NCI-H2081 treated with DMSO at 0.1 percent for 48 hours (cell line): ENCODE measurements at regions not wholly inside any gene's neighbourhood (a gene's known extent, or its start where the extent isn't known, plus 50 kb on each side); places are given as distances from the start of the nearest gene placed in this dataset.
"Not testable (repeated sequence)": the region's sequence is repeated elsewhere in the genome, so short reads cannot be mapped to it uniquely, and the experiment has no call there.

Source experiments
- DNase-seq: peaks from one replicate; lab custom pipeline; 2025; lab: John Stamatoyannopoulos, UW

DNA sequence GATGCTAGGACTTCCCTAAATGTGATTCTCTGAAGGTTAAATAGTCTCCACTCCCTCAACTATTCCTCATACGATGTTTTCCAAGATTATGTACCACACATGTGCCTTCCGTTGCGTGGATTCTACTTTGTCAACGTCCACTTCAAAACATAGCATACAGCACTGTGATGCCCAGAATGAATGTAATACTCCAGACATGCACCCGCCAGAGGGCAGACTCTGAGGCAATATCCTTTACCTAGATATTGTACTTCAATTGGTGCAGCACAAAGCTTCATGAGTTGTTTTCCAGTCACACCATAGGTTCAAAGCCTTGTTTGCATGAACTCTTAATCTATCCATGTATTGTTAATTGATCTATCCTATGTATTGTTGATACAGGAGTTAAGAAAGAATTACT lies 201.0 kb upstream of the NABP1 start:
- DNase-seq, result no peak

DNA sequence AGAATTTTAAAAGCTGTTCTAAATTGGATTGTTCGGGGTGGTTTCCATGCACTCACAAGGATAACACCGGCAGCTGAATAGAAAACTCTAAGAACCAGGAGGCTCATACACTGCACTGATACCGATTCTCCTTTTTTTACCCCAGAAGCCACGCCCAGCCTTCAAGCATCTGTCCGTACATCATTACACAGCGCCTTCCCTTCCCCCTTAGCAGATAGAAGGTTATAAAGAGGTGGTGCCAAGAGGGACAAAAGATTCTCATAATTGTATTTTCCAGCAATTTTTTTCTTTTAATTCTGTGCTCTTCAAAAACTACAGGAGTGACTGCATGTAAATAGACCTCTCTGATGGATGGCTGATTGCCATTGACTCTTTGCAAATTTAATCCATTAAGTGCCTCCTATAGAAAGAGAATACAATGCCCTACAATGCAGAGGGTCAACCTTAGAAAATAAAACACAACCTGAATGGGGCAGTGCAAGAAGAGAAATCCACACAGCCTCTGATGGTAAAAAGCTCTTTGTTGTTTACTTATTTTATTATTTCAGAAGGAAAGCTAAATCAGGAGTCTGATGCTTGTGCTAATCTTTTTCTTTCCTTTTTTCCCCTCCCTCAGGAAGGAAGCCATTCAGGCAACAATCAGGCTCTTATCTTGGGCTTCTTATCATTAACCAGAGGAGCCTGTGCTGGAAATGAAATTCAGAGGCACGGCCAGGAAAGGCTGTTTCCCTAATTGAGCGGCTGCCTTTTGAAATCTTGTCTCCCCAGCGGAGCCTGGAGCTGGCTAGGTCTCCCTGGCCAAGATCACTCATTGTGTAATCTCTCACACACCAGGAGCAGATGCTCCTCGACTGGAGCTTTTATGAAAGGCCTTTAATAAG lies 198.9 kb upstream of the NABP1 start:
- no peak for DNase-seq

DNA sequence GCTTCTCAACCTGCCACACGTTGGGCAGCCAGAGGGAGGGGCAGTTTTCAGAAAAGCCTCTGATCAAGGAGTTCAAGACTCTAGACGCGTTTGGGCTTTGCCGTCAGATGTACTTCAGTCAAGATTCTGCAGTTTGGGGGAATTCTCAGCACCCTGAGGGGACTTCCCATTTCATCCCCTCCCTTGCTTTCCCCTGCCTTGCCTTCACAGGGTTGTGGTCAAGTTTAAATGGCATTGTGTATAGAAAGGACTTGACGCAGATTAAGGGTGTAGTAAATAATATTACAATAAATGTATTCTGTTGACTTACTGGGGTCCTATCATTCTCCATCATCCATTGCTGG lies 198.3 kb upstream of the NABP1 start:
- DNase-seq, result no peak

DNA sequence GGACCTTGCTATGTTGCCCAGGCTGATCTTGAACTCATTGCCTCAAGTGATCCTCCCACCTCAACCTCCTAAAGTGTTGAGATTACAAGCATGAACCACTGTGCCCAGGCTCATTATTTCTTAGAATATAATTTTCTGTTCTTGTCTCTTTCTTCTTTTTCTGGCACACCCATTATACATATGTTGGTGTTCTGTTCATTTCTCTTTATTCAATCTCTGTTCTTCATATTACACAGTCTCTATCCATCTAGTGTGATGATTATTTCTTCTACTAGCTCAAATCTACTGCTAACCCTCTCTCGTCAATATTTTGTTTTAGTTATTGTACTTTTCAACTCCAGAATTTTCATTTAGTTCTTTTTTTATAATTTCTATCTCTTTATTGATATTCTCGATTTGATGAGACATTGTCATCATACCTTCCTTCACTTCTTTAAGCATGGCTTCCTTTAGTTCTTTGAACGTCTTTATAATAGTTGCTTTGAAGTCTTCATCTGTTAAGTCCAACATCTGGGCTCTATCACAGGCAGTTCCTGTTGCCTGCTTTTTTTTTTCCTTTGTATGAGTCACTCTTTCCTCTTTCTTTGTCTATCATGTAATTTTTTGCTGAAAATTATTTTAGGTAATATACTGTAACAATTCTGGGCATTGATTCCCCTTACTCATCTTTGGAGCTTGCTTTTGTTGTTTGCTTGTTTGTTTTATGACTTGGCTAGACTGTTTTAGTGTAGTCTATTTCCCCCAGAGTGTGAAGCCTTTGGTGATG lies 196.4 kb upstream of the NABP1 start:
- no peak for DNase-seq

DNA sequence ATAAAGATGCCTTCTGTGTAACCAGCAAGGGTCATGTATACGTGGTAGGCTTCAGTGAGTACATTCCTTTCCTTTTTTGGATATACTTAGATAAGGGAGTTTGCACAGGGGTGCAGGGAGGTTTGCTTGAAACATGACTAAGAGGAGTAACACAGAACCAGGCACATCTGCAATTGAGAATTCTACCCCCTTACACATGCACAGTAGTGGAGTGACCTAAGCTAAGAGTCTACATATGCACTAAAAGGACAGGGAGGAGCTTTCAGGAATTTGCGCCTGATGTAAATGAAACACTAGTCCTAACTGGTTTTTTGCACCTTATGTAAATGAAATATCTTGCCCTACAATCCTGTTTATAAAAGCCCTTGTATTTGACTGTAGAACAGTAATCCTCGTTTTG lies 194.8 kb upstream of the NABP1 start:
- no peak for DNase-seq

DNA sequence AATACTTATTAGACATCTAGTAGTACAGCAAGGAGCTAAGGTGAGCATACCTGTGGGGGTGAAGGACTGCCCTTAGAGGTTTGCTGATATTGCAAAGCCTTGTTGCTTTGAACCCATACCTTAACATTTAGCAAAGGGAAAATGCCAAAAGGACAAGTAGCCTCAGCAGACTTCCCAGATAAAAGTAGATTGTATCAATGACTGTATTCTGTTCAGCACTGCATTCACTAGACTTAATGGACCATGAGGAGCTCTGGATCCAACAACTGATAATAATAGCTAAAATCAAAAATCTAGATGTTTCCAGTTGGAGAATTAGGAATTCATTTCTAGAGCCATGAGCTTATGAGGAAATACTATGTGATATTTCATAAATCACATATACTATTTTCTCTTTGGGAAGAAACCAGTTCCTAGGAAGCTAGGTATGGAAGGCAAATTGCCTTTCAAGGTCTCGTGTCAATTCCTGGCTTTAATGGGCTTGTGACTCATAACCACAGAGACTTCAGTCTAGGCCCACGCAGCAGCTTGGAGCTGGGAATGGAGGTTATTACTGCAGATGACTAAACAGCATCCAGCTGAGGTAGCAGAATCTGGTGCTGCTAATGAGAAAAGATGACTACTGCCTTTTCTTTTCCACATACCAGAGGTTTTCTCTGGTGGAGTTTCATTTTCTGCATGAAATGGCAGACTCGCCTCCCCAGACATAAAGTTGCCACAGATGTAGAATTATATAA lies 191.2 kb upstream of the NABP1 start:
- DNase-seq, result no peak

DNA sequence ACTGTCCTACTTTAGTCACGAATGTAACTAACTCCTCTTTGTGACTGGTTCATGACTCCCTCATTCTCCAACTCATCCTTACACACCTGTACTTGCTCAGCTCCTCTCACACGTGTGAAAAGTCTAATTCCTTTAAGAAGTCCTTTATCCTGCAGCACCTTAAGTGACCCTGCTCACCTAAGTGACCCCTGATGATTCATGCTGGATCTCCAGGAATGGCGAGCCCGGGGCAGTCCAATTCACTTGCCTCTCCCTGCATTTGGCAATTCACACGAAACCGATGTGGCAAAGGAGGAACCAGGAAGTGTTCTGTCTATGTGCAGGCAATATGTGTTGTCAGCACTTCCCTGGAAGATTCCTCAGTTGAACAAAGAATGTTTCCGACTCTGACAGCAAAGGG lies 189.8 kb upstream of the NABP1 start:
- no peak for DNase-seq

DNA sequence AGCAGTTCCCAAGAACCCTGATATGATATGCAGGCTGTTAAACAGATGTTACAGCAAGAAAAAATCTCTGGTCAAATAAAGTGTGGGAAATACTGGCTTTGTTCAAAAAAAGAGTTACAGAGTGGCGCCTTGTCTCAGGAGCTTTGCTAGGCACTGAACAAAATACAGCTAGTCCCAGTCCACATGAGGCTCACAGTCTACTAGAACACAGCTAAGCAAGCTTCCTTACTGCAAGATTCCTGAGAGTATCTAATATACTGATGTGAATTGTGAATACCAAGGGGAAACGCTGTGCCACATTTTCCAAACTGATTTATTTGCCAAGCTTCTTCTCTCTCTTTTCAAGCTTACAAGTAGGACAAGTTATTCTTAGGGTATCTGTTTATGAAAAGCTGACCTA lies 188.8 kb upstream of the NABP1 start:
- DNase-seq, result no peak

DNA sequence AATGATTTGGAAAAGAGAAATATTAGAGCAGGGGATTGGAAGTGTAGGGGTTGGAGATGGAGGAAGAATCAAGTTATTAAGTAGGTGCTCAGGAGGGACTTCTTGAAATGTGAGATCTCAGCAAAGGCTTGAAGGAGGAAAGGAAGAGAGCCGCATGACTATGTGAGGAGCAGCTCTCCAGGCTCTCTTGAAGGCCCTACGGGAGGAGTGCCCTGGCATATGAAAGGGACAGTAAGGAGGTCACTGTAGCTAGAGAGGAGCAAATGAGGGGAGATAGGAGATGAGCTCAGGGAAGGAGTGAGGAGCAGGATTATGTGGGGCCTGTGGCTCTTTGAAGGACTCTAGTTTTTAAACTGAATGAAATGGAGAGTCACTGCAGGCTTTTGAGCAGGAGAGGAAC lies 181.1 kb upstream of the NABP1 start:
- no peak for DNase-seq

DNA sequence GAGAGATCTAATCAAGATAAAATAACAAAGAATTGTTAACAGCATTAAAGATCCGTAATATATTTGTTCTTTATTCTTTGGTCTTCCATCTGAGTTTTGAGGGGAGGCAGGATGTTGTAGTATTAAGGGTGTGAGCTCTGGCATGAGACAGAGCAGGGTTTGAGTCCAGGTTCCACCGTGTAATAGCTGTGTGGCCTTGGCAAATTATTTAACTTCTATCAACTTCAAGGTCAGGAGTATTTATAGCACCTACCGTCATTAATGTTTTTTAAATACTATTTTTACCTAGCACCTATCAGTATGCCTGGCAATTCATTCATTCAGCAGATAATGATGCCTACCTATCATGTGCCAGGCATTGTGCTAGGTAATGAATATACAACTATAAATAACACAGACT lies 180.1 kb upstream of the NABP1 start:
- DNase-seq, result no peak

DNA sequence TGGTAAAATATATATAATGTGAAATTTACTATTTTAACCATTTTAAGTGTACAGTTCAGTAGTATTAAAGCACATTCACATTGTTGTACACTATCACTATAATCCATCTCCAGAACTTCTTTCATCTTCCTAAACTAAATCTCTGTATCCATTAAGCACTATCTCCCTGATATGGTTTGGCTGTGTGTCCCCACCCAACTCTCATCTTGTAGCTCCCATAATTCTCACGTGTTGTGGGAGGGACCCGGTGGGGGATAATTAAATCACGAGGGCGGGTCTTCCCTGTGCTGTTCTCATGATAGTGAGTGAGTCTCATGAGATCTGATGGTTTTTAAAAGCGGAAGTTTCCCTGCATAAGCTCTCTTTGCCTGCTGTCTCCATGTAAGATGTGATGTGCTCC lies 178.9 kb upstream of the NABP1 start:
- DNase-seq, result no peak

DNA sequence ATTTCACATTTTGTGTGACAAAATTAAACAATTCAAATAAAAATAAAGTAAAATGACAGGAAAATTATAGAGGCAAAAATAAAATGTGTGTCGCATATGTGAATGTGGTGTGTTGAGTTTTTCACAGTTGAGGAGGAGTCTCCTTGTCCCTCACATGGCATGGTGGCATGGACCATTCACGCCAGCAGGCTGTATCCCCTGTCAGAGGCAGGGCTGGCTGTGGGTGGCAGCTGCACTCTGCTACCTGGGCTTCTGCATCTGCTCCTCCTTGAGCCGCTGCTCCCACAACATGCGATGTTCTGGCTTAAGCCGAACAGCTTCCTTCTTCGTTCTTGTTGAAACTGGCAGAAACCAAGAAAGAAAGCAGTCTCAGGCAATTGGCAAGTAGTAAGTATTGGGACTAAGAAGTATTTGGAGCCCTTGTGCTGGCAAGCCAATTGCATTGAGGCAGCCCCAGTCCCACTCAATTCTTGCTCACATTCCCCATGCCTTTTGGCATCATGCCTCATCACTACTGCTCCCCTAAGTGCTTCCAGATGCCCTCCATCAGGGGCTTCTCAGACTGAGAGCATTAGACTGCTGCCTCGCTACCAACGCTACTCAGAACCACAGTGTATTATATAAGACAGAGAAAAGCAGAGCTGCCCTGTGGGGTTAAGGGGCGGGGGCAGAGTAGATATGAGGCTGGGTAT lies 177.9 kb upstream of the NABP1 start:
- DNase-seq, result no peak

DNA sequence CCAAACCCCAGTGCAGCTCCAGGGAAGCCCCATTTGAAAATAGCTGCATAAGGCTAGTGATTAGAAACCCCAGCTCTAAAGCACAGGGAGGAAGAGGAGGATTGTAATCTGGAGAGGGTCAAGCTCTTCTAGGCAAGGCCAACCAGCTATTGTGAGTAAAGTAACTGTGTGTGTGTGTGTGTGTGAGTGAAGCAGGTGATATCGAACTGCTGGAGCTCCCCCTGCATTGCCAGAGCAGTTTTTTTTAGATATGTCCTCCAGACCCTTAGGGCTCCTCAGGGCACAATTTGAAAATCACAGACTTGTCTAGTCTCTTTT lies 177.4 kb upstream of the NABP1 start:
- DNase-seq, result no peak

DNA sequence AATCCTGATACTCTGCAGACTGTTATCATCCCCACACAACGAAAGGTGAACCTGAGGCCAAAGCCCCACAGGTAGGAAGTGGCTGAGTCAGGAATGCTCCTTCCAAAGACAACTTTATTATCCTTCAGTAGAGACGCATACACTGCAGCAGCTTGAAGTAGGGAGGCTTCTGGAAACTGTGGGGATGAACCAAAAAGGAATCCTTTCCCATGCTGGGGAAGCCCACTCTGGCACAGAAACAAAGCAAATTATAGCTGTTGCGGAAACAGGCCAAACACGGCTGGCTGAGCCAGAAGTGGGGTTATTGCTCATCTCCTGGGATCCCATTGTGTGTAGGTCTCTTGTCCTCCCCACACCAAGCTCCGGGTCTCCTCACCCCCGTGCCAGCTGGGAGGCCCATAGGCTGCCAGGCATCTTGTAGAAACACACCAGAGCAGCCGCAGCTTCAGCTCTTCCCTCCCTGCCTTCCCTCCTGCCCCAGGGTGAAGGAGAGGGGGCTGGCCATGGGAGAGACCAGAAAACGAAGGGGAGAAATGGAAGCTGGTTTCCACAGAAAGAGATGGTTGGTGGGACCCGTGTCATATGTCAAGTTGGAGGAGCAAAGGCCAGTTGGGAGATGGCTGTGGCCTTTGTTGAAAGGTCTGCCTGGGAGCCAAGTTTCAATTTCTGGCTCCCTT lies 176.9 kb upstream of the NABP1 start:
- DNase-seq, result no peak

DNA sequence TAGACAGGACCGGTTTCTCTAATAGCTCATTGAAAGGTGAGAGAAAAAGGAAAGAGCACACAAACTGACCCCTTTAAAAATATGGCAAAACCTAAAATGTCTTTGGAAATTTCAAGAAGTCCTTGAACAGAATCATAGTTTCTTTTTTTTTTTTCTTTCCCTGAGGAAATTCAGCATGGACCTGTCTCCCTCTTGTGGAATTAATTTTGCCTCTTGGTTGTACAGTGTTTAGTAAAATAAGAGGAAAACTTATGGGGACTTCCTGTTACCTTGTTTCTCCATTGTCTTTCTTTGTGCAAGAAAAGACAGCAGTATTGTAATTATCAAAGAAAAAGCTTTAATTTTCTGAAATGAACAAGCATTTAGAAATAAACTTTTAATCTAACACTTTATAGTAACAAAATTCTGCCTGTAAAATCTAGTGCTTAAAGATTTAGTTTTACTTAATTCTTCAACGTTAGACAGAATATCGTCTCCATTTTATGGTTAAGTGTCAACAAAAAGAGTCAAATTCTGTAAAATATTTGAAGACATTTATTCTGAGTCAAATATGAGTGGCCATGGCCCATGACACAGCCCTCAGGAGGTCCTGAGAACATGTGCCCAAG lies 176.3 kb upstream of the NABP1 start:
- no peak for DNase-seq

DNA sequence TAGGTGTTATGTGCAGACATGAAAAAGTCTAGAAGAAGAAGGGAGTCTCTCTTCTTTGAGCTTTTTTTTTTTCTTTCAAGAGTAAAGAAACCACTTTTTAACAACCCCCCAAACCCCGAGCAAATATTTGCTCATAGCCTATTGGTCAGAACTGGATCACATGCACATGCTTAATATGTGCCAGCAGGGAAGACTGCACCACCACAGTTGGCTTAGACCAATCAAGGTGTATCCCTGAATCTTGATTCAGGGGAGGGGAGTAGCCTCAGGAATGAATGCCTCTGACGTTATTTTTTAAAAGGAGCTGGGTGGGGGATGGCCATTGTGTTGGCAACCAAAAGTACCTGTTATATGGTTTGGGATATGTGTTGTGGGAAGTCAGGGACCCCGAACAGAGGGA lies 171.4 kb upstream of the NABP1 start:
- no peak for DNase-seq

DNA sequence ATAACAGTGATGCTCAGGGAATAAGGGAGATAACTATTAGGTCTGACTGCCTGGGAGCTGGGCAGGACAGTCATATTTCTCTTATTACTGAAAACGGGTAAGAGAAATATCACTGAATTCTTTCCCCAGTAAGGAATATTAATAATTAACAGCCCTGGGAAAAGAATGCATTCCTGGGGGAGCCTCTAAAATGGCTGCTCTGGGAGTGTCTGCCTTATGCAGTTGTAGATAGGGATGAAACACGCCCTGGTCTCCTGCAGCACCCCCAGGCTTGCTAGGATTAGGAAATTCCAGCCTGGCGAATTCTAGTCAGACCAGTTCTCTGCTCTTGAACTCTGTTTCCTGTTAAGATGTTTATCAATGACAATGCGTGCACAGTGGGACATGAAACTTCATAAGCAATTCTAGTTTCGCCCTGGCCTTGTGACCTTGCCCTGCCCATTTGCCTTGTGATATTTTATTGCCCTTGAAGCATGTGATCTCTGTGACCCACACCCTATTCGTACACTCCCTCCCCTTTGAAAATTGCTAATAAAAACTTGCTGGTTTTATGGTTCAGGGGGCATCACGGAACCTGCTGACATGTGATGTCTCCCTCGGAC lies 170.6 kb upstream of the NABP1 start:
- not testable (repeated sequence) for DNase-seq

DNA sequence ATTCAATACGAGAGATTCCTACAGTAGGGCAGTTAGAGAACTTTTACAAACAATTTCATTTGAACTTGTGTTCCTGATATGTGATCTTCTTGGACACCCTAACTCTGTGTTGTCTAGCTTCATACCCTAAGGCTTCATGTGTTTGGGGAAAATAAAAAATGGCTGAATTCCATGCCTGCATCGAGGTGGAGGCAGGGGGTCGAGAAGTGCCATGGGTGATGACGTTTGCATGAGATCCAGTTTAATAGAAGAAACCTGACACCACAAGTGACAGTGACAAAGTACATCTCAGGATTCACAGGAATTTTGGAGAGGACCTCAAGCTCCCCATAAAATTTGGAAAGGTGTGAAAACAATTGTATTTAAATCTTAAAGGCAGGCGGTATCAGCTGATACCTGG lies 169.2 kb upstream of the NABP1 start:
- DNase-seq, result no peak

DNA sequence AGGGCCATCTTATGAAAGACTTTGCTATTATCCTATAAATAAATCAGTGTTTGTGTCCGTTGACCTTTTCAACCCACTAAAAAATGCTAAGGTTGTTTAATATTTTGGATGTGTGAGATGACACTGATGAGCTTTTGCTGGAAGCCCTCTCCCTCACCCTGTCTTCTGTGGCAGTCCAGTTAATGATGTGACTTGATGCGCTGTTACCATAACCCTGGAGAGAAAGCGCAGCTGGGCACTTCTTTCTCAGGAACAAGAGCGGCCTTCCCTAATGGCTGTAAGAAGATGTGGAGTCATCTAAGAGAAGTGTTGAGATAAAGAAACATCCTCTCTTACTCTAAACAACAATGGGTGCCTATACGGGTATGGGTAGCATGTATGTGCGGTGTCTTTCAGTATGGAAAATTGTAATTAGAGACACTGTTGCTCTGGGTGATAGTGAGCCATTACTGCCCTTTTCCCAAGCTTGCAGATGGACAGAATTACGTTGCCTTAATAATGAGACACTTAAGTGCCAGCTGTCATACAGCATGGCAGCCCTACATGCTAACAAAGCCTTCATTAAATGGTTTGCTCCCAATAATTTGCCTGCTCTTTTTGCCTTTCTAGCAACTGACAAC lies 165.6 kb upstream of the NABP1 start:
- DNase-seq, result no peak

DNA sequence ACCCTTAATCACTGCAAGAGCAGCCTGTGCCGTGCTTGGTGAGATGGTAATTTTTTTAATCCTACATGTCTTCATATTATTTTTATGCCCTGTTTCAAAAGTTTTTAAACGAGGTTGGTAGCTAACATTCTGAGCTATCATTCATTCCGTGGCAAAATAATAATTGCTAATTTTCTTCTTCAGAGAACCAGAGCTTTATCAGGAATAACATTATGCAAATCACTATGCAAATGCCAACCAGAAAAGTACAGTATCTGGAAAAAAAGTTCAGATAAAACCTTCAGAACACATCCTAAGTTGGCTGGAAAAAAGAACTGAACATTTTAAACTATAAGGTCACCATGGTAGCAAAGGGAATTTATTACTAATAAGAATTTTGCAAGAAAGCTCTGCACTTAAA lies 165.1 kb upstream of the NABP1 start:
- no peak for DNase-seq

DNA sequence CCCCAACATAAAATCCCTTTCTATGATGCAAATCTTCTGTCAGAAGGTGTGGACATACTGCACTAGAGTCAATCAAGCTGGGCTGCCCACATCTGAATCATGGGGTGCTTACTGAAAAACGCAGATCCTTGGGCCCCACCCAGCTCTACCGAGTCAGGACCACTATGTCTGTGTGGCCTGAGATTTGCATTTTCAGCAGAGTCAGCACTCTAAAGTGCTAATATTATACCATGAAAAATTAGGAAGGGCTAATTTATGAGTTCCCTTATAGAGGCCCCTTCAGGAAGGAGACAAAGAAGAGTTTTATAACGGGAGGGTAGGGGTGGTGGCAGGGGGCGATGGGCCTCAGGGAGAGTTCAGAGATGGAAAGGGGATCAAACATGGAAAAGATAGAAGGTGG lies 163.3 kb upstream of the NABP1 start:
- DNase-seq, result no peak
